ENCODE measurements at regions not wholly inside any gene's neighbourhood (a gene's known extent, or its start where the extent isn't known, plus 50 kb on each side); places are given as distances from the start of the nearest gene placed in this dataset.

DNA sequence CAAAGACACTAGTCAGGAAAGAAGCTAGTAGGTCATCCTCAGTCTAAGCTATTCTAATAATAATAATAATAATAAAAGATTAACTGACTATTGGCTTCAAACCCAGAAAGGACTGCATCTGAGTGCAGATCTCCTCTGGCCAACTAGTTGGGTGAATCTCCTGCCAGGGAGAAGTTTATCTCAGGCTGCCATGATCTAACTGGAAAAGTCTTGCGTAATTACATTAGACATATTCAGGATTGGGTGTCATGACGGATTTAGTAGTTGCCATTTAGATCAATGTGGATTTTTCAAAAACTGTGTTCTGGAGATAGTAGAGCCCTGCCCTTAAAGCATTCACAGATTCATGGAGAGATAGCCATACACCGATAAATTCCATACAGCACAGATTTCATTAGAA, 69.5 kb downstream of the KIF2B start:
- no peak for TF ChIP-seq TAF1 (IDR thresholded peaks at IDR 0.05; ENCODE audit: low read depth)
- TF ChIP-seq FOXM1 (IDR thresholded peaks at IDR 0.05; ENCODE audit: borderline replicate concordance, low read depth), result no peak
- TF ChIP-seq CREB1 (IDR thresholded peaks at IDR 0.05; ENCODE audit: low read depth), result no peak
- no peak for TF ChIP-seq RAD21 (IDR thresholded peaks at IDR 0.05; ENCODE audit: low read depth)
- no peak for TF ChIP-seq EGR1 (IDR thresholded peaks at IDR 0.05)
- TF ChIP-seq, protein P1, sequence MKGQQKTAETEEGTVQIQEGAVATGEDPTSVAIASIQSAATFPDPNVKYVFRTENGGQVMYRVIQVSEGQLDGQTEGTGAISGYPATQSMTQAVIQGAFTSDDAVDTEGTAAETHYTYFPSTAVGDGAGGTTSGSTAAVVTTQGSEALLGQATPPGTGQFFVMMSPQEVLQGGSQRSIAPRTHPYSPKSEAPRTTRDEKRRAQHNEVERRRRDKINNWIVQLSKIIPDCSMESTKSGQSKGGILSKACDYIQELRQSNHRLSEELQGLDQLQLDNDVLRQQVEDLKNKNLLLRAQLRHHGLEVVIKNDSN (IDR thresholded peaks at IDR 0.05), result no peak
- TF ChIP-seq, protein P2, sequence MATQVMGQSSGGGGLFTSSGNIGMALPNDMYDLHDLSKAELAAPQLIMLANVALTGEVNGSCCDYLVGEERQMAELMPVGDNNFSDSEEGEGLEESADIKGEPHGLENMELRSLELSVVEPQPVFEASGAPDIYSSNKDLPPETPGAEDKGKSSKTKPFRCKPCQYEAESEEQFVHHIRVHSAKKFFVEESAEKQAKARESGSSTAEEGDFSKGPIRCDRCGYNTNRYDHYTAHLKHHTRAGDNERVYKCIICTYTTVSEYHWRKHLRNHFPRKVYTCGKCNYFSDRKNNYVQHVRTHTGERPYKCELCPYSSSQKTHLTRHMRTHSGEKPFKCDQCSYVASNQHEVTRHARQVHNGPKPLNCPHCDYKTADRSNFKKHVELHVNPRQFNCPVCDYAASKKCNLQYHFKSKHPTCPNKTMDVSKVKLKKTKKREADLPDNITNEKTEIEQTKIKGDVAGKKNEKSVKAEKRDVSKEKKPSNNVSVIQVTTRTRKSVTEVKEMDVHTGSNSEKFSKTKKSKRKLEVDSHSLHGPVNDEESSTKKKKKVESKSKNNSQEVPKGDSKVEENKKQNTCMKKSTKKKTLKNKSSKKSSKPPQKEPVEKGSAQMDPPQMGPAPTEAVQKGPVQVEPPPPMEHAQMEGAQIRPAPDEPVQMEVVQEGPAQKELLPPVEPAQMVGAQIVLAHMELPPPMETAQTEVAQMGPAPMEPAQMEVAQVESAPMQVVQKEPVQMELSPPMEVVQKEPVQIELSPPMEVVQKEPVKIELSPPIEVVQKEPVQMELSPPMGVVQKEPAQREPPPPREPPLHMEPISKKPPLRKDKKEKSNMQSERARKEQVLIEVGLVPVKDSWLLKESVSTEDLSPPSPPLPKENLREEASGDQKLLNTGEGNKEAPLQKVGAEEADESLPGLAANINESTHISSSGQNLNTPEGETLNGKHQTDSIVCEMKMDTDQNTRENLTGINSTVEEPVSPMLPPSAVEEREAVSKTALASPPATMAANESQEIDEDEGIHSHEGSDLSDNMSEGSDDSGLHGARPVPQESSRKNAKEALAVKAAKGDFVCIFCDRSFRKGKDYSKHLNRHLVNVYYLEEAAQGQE (IDR thresholded peaks at IDR 0.05; ENCODE audit: low read depth), result no peak
- no peak for TF ChIP-seq EP300 (IDR thresholded peaks at IDR 0.05; ENCODE audit: borderline replicate concordance)
- TF ChIP-seq TCF12 (IDR thresholded peaks at IDR 0.05; ENCODE audit: low read depth), result no peak
- TF ChIP-seq, protein P3, sequence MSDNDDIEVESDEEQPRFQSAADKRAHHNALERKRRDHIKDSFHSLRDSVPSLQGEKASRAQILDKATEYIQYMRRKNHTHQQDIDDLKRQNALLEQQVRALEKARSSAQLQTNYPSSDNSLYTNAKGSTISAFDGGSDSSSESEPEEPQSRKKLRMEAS (IDR thresholded peaks at IDR 0.05), result no peak
- no peak for TF ChIP-seq CEBPB (IDR thresholded peaks at IDR 0.05)
- no peak for TF ChIP-seq YY1 (IDR thresholded peaks at IDR 0.05; ENCODE audit: low read depth)
- TF ChIP-seq NFIC (IDR thresholded peaks at IDR 0.05), result no peak
- no peak for TF ChIP-seq TEAD4 (IDR thresholded peaks at IDR 0.05)

Measured in Ishikawa (cell line).